ENCODE measurements at regions not wholly inside any gene's neighbourhood (a gene's known extent, or its start where the extent isn't known, plus 50 kb on each side); places are given as distances from the start of the nearest gene placed in this dataset.

DNA sequence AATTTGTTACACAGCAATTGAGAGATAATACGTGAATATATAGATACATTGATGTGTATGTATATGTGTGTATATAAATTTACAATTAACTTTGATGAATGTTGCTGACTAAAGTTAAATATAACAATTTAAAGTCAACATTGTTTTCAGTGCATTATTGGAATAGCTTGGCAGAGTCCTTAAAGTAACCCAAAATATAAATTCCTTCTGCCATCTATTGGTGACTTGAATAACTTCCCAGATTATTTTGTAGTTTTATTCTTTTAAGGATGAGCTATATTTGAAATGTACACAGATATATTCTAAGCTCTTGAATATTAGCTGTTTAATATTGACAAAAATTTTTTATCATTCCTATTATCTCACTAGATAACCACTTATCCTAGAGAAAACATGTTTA, 298.2 kb upstream of the FSTL5 start:
- H3K4me1 ChIP-seq: no peaks in the 10 kb centered on the region
- H3K27ac ChIP-seq: no peak overlapping the region
- no peaks in the 10 kb centered on the region for H3K9me3 ChIP-seq
- TF ChIP-seq, protein P1, sequence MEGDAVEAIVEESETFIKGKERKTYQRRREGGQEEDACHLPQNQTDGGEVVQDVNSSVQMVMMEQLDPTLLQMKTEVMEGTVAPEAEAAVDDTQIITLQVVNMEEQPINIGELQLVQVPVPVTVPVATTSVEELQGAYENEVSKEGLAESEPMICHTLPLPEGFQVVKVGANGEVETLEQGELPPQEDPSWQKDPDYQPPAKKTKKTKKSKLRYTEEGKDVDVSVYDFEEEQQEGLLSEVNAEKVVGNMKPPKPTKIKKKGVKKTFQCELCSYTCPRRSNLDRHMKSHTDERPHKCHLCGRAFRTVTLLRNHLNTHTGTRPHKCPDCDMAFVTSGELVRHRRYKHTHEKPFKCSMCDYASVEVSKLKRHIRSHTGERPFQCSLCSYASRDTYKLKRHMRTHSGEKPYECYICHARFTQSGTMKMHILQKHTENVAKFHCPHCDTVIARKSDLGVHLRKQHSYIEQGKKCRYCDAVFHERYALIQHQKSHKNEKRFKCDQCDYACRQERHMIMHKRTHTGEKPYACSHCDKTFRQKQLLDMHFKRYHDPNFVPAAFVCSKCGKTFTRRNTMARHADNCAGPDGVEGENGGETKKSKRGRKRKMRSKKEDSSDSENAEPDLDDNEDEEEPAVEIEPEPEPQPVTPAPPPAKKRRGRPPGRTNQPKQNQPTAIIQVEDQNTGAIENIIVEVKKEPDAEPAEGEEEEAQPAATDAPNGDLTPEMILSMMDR (IDR thresholded peaks at IDR 0.05): no peak
- no peak for TF ChIP-seq POLR2AphosphoS5 (IDR thresholded peaks at IDR 0.05)
- no peak for TF ChIP-seq EP300 (IDR thresholded peaks at IDR 0.05)
- TF ChIP-seq POLR2A (IDR thresholded peaks at IDR 0.05): no peak
- no peak overlapping the region for H3K4me3 ChIP-seq
- WGBS: 50% methylated on average over 1 of the region's 1 CpG
- H3K36me3 ChIP-seq: no peaks in the 10 kb centered on the region
- no peak for DNase-seq (ENCODE audit: low spot score in 2 of 2)
- H3K27me3 ChIP-seq: no peaks in the 10 kb centered on the region

DNA sequence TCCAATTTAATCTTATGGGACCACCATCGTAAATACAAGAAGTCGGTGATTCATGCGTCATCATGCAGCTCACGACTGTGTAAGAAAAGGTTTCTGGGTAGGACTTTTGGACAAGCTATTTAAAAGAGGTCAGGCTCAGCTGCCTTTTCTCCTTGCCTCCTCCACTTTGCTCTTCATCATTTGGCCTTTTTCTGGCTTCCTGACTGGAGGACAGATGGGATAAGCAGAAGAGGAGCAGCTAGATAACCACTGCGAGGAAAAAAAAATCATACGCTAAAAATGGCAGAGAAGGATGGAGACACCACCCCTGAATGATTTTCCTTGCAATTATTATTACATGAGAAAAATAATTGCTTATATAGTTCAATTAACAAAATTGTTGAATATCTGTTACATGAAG, 294.3 kb upstream of the FSTL5 start:
- 86% methylated on average over 6 of the region's 6 CpGs for WGBS
- Histone ChIP-seq H3K4me1 (no peaks in the 10 kb centered on the region), H3K27me3 (no peaks in the 10 kb centered on the region), H3K36me3 (no peaks in the 10 kb centered on the region), H3K27ac (no peak overlapping the region), H3K4me3 (no peak overlapping the region), H3K9me3 (no peaks in the 10 kb centered on the region)
- DNase-seq (ENCODE audit: low spot score in 2 of 2): no peak
- TF ChIP-seq POLR2AphosphoS5 (IDR thresholded peaks at IDR 0.05) (no peak), POLR2A (IDR thresholded peaks at IDR 0.05) (no peak), EP300 (IDR thresholded peaks at IDR 0.05) (no peak)
- TF ChIP-seq, protein P1 (IDR thresholded peaks at IDR 0.05): no peak

DNA sequence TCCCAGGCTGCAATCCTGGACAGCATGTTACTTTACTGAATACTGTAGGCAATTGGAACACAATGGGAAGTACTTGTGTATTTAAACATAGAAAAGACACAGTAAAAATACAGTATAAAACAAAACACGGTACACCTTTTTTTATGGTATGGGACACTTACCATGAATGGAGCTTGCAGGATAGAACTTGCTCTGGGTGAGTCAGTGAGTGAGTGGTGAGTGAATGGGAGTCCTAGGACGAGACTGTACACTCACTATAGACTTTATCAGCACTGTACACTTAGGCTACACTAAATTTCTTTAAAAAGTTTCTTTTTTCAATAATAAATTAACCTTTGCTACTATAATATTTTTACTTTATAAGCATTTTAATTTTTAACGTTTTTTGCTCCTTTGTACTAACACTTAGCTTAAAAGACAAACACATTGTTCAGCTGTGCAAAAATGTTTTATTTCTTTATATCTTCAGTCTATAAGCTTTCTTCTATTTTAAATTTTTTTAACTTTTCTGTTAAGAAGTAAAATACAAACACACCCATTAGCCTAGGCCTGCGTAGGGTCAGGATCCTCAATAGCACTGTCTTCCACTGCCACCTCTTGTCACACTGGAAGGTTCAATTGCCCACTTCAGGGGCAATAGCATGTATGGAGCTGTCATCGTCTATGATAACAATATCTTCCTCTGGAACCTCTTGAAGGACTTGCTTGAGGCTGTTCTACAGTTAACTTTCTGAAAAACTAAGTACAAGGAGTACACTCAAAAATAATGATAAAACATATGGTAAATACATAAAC, 293.5 kb upstream of the FSTL5 start:
- Histone ChIP-seq H3K27me3 (no peaks in the 10 kb centered on the region), H3K4me1 (no peaks in the 10 kb centered on the region), H3K36me3 (no peaks in the 10 kb centered on the region), H3K27ac (no peak overlapping the region), H3K9me3 (no peaks in the 10 kb centered on the region), H3K4me3 (no peak overlapping the region)
- TF ChIP-seq POLR2AphosphoS5 (IDR thresholded peaks at IDR 0.05): no peak
- TF ChIP-seq, protein P1 (IDR thresholded peaks at IDR 0.05): no peak
- no peak for TF ChIP-seq EP300 (IDR thresholded peaks at IDR 0.05)
- no peak for TF ChIP-seq POLR2A (IDR thresholded peaks at IDR 0.05)
- WGBS: 66% methylated on average over 5 of the region's 5 CpGs
- no peak for DNase-seq (ENCODE audit: low spot score in 2 of 2)

DNA sequence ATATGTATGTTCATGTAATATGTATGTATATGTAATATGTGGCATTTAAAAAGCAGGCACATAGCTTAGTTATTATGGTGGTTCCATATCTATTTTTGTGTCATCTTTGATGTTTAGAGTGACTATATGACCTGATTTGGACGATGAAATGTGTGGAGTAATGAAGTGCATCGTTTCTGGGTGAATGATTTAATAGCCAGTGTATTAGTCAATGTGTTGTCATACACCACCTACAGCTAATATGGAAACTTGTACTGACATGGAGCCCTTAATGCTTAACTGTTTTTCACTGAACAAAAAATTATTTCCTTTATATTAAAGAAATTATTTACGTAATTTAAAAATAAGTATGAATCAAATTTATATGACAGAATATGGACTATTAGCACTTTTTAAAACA, 292.3 kb upstream of the FSTL5 start:
- 70% methylated on average over 3 of the region's 3 CpGs for WGBS
- DNase-seq (ENCODE audit: low spot score in 2 of 2): no peak
- Histone ChIP-seq H3K9me3 (no peaks in the 10 kb centered on the region), H3K27me3 (no peaks in the 10 kb centered on the region), H3K4me1 (no peaks in the 10 kb centered on the region), H3K4me3 (no peak overlapping the region), H3K27ac (no peak overlapping the region), H3K36me3 (no peaks in the 10 kb centered on the region)
- TF ChIP-seq POLR2AphosphoS5 (IDR thresholded peaks at IDR 0.05) (no peak), POLR2A (IDR thresholded peaks at IDR 0.05) (no peak), EP300 (IDR thresholded peaks at IDR 0.05) (no peak)
- TF ChIP-seq, protein P1 (IDR thresholded peaks at IDR 0.05): no peak

DNA sequence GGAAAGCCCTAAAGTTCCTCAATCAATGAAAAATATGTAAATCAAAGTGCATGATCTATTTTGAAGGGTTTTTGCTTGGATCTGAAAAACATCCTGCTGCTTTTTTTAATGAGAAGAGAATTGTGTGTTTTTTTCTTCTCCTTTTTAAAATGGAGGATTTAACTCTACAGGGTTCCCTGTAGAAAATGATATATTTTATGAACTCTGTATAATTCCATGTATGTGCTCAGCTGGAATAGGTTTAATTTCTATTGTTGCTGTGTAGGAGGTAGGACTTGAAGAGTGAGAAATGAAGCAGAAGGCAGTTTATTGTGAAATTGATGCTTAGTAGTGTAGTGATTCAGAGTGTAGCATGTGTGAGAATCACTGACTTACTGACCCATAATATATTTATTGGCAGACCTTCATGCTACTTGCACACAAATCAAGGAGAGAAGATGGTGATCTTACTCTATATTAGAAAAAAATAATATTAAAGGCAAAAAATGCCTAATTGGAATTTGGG, 286.8 kb upstream of the FSTL5 start:
- no peak for DNase-seq (ENCODE audit: low spot score in 2 of 2)
- no peaks in the 10 kb centered on the region for H3K27me3 ChIP-seq
- no peak overlapping the region for H3K27ac ChIP-seq
- H3K4me1 ChIP-seq: no peaks in the 10 kb centered on the region
- H3K36me3 ChIP-seq: no peaks in the 10 kb centered on the region
- no peak for TF ChIP-seq POLR2AphosphoS5 (IDR thresholded peaks at IDR 0.05)
- H3K4me3 ChIP-seq: no peak overlapping the region
- H3K9me3 ChIP-seq: no peaks in the 10 kb centered on the region
